Neural cell (in vitro differentiated cells): ENCODE measurements at regions not wholly inside any gene's neighbourhood (a gene's known extent, or its start where the extent isn't known, plus 50 kb on each side); places are given as distances from the start of the nearest gene placed in this dataset.

Source experiments
- EP300 ChIP-seq: fragments of 450-650 bp; conservative IDR thresholded peaks from 2 replicates; pipeline ENCODE4 v1.6.1; 2014; ENCODE audit warnings: antibody characterized with exemption, mild to moderate bottlenecking, moderate library complexity; ENCODE audit not compliant: poor library complexity, severe bottlenecking
- EZH2 ChIP-seq: fragments of 200-600, 300-800 bp; shearing (Covaris generic), sonication (generic); IDR thresholded peaks from 2 replicates; pipeline ENCODE4 v1.6.1; 2014; ENCODE audit warnings: antibody characterized with exemption, low read length, borderline replicate concordance, mild to moderate bottlenecking; ENCODE audit not compliant: insufficient read depth, poor library complexity, severe bottlenecking
- MXI1 ChIP-seq: fragments of 450-650 bp; conservative IDR thresholded peaks from 2 replicates; pipeline ENCODE4 v1.6.1; 2014; ENCODE audit warnings: antibody characterized with exemption, mild to moderate bottlenecking; ENCODE audit not compliant: poor library complexity, severe bottlenecking
- POLR2AphosphoS5 ChIP-seq: IDR thresholded peaks from 2 replicates; pipeline ENCODE4 v1.6.1; 2012
- SMC3 ChIP-seq: fragments of 450-650 bp; conservative IDR thresholded peaks from 2 replicates; pipeline ENCODE4 v1.6.1; 2014; ENCODE audit warnings: antibody characterized with exemption, mild to moderate bottlenecking, moderate library complexity; ENCODE audit not compliant: poor library complexity
- TF ChIP-seq, protein P1 (sequence below): fragments of 450-650 bp; IDR thresholded peaks from 2 replicates; pipeline ENCODE4 v1.5.1; 2014; ENCODE audit warnings: antibody characterized with exemption, mild to moderate bottlenecking, moderate library complexity; ENCODE audit not compliant: poor library complexity, severe bottlenecking
- TF ChIP-seq, protein P2 (sequence below): IDR thresholded peaks from 2 replicates; pipeline ENCODE4 v1.6.1; 2012; ENCODE audit warnings: borderline replicate concordance

DNA sequence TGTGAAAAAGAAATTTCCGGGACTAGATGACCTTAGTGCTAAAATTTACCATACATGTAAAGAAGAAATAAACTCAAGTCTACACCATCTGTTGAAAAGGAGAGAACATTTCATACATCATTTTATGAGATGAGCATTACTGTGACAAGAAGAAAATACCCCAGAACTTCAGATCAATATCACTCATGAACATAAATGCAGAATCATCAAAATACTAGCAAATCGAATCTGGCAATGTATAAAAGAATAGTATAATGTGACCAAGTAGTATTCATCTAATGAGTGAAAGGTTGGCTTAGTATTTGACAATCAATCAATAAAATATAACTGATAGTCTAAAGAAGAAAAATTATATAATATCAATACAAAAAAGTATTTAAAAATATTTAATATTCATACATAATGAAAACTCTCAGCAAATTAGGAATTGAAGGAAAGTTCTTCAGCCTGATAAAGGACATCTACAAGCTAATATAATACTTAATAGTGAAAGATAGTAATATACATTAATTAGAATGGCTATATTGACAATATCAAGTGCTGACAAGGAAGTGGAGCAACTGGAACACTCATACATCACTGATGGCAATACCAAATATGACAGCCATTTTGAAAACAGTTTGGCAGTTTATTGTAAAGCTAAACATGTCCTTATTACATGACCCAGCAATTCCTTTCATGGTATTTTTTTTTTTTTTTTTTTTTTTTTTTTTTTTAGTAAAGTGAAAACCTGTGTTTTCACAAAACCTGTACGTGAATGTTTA, 231.4 kb upstream of the ZEB2 start:
- TF ChIP-seq, protein P1, sequence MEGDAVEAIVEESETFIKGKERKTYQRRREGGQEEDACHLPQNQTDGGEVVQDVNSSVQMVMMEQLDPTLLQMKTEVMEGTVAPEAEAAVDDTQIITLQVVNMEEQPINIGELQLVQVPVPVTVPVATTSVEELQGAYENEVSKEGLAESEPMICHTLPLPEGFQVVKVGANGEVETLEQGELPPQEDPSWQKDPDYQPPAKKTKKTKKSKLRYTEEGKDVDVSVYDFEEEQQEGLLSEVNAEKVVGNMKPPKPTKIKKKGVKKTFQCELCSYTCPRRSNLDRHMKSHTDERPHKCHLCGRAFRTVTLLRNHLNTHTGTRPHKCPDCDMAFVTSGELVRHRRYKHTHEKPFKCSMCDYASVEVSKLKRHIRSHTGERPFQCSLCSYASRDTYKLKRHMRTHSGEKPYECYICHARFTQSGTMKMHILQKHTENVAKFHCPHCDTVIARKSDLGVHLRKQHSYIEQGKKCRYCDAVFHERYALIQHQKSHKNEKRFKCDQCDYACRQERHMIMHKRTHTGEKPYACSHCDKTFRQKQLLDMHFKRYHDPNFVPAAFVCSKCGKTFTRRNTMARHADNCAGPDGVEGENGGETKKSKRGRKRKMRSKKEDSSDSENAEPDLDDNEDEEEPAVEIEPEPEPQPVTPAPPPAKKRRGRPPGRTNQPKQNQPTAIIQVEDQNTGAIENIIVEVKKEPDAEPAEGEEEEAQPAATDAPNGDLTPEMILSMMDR: no peak
- no peak for TF ChIP-seq EZH2
- no peak for TF ChIP-seq MXI1
- TF ChIP-seq EP300: no peak
- TF ChIP-seq, protein P2, sequence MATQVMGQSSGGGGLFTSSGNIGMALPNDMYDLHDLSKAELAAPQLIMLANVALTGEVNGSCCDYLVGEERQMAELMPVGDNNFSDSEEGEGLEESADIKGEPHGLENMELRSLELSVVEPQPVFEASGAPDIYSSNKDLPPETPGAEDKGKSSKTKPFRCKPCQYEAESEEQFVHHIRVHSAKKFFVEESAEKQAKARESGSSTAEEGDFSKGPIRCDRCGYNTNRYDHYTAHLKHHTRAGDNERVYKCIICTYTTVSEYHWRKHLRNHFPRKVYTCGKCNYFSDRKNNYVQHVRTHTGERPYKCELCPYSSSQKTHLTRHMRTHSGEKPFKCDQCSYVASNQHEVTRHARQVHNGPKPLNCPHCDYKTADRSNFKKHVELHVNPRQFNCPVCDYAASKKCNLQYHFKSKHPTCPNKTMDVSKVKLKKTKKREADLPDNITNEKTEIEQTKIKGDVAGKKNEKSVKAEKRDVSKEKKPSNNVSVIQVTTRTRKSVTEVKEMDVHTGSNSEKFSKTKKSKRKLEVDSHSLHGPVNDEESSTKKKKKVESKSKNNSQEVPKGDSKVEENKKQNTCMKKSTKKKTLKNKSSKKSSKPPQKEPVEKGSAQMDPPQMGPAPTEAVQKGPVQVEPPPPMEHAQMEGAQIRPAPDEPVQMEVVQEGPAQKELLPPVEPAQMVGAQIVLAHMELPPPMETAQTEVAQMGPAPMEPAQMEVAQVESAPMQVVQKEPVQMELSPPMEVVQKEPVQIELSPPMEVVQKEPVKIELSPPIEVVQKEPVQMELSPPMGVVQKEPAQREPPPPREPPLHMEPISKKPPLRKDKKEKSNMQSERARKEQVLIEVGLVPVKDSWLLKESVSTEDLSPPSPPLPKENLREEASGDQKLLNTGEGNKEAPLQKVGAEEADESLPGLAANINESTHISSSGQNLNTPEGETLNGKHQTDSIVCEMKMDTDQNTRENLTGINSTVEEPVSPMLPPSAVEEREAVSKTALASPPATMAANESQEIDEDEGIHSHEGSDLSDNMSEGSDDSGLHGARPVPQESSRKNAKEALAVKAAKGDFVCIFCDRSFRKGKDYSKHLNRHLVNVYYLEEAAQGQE: no peak
- no peak for TF ChIP-seq SMC3
- TF ChIP-seq POLR2AphosphoS5: no peak
